ENCODE measurements at regions not wholly inside any gene's neighbourhood (a gene's known extent, or its start where the extent isn't known, plus 50 kb on each side); places are given as distances from the start of the nearest gene placed in this dataset.

DNA sequence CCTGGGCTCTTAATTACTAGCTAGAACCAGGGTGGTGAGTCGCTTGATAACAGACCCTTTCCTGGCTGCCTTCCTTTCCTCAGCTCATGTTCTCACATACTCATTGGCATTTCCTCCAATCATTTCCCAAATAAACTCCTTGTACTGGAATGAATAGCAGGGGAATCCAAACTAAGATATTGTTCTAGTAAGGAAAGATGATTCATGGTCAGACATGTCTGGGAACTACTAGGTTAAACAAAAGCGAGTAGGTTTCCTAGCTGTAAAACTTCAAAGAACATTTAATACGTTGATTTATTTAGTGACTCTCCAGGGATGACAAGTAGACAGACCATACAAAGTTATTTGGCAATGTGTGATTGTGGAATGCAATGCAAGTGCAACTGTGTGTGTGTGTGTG lies 121.2 kb upstream of the KCNJ6 start:
- TF ChIP-seq CTCF (IDR thresholded peaks at IDR 0.05) (no peak), ZFX (IDR thresholded peaks at IDR 0.05; ENCODE audit: borderline replicate concordance) (no peak)

Measured in 22Rv1 (cell line).